K562 (cell line): ENCODE measurements at regions not wholly inside any gene's neighbourhood (a gene's known extent, or its start where the extent isn't known, plus 50 kb on each side); places are given as distances from the start of the nearest gene placed in this dataset.

Experiments
- ATAC-seq: fragments of 200-7000 bp; cut with Tn5 transposase; 3 replicates; pipeline ENCODE4 v1.9.1; 2020; ENCODE audit warnings: moderate library complexity
- BruUV-seq: library from RNA; stranded (reverse); fragments of 400-500 nt; replicated peaks from 2 replicates; lab custom pipeline; 2021; lab: Mats Ljungman, UMichigan
- CTCF ChIA-PET: fragments of 300-600 bp; formaldehyde crosslinking; extraction: SDS; loops from one replicate; lab custom pipeline; 2021; ENCODE audit warnings: low intra/inter-chr PET ratio; lab: Yijun Ruan, JAX
- POLR2A ChIA-PET: fragments of 300-600, 350-650 bp; sonication (Branson Sonifier 250); formaldehyde crosslinking; extraction: SDS; loops from one replicate; lab custom pipeline; 2021; ENCODE audit warnings: antibody characterized with exemption, inconsistent platforms; lab: Yijun Ruan, JAX
- DNase-seq, 4 experiments: peaks; one replicate each; pipeline versions ENCODE4 v3.0.0 to v3.0.0-alpha.2; 2011 to 2018; ENCODE audit warnings: low spot score in 3 of 4, mixed read lengths in 3 of 4; ENCODE audit errors: extremely low read depth in 1 of 4
- FAIRE-seq: peaks from 2 replicates; lab custom pipeline; 2011; peaks lifted over from hg19 to GRCh38; lab: Jason Lieb, UNC
- H2AFZ ChIP-seq: 2 replicates; pipeline ENCODE4 v1.6.0; 2011; ENCODE audit warnings: low read depth, low read length, control low read depth, inconsistent platforms
- H3K27ac ChIP-seq: fragments of 200-600 bp; 3 replicates; pipeline ENCODE4 v1.8.0; 2011; ENCODE audit warnings: low read depth, mild to moderate bottlenecking, control low read depth, inconsistent platforms, low read length, moderate library complexity, mixed read lengths; ENCODE audit errors: extremely low read depth
- H3K27me3 ChIP-seq, 2 experiments: fragments of 300-600 bp in 1 of 2; 2 replicates in 1 of 2; 3 replicates in 1 of 2; pipeline versions ENCODE4 v1.6.0 to v1.8.0; 2011; ENCODE audit warnings: inconsistent platforms in 2 of 2, low read length in 2 of 2, mild to moderate bottlenecking in 1 of 2, mixed read lengths in 1 of 2, moderate library complexity in 1 of 2; ENCODE audit not compliant: control insufficient read depth in 2 of 2, insufficient read depth in 2 of 2
- H3K36me3 ChIP-seq: fragments of 300-600 bp; 3 replicates; pipeline ENCODE4 v1.8.0; 2011; ENCODE audit warnings: mild to moderate bottlenecking, low read length, inconsistent platforms; ENCODE audit not compliant: control insufficient read depth, insufficient read depth
- H3K4me1 ChIP-seq, 2 experiments: fragments of 200-600 bp in 1 of 2; replicated peaks in 1 of 2; 2 replicates in 1 of 2; 3 replicates in 1 of 2; pipeline versions ENCODE4 v1.5.1 to v1.8.0; 2011; ENCODE audit warnings: inconsistent platforms in 2 of 2, low read length in 2 of 2, mild to moderate bottlenecking in 1 of 2, mixed read lengths in 1 of 2, moderate library complexity in 1 of 2; ENCODE audit not compliant: control insufficient read depth in 2 of 2, insufficient read depth in 2 of 2
- H3K4me2 ChIP-seq: 2 replicates; pipeline ENCODE4 v1.6.1; 2011; ENCODE audit warnings: low read length, control low read depth, inconsistent platforms, mixed read lengths; ENCODE audit not compliant: insufficient read depth
- H3K4me3 ChIP-seq: fragments of 200-600 bp; sonication (generic), shearing (Covaris generic); 2 replicates; pipeline ENCODE4 v1.5.1; 2016; ENCODE audit warnings: control low read depth, inconsistent platforms
- H3K79me2 ChIP-seq: fragments of 200-600 bp; 3 replicates; pipeline ENCODE4 v1.8.0; 2011; ENCODE audit warnings: low read length, inconsistent platforms; ENCODE audit not compliant: control insufficient read depth, insufficient read depth
- H3K9ac ChIP-seq, 2 experiments: 2 replicates each; pipeline versions ENCODE4 v1.6.0 to v1.6.1; 2011; ENCODE audit warnings: low read depth in 2 of 2, low read length in 2 of 2, control low read depth in 1 of 2, inconsistent platforms in 1 of 2, mild to moderate bottlenecking in 1 of 2, mixed read lengths in 1 of 2; ENCODE audit not compliant: insufficient read depth in 1 of 2
- H3K9me1 ChIP-seq: one replicate; pipeline ENCODE4 v1.6.0; 2011; ENCODE audit warnings: inconsistent platforms, mild to moderate bottlenecking, low read length, moderate library complexity; ENCODE audit not compliant: control insufficient read depth, insufficient read depth
- H3K9me3 ChIP-seq: replicated peaks from 2 replicates; pipeline ENCODE4 v1.5.1; 2011; ENCODE audit warnings: low read depth, low read length, inconsistent platforms; ENCODE audit not compliant: control insufficient read depth, insufficient read depth
- H4K20me1 ChIP-seq: replicated peaks from 2 replicates; pipeline ENCODE4 v1.6.1; 2011; ENCODE audit warnings: low read length, inconsistent platforms, mixed read lengths; ENCODE audit not compliant: control insufficient read depth, insufficient read depth
- C11orf30 ChIP-seq: fragments of 450-650 bp; IDR thresholded peaks from 2 replicates; pipeline ENCODE4 v1.6.1; 2016; ENCODE audit warnings: low read depth, mild to moderate bottlenecking
- CSDE1 ChIP-seq, 2 experiments: fragments of 450-650 bp; IDR thresholded peaks; 2 replicates each; pipeline ENCODE4 v1.6.1; 2016; ENCODE audit warnings: mild to moderate bottlenecking in 1 of 2
- HEY1 ChIP-seq: fragments of 250-450 bp; sonication (Bioruptor Pico); IDR thresholded peaks from 2 replicates; pipeline ENCODE4 v1.5.0; 2020; ENCODE audit warnings: mild to moderate bottlenecking, moderate library complexity, borderline replicate concordance
- JUND ChIP-seq, 2 experiments: IDR thresholded peaks; 2 replicates in 1 of 2; 3 replicates in 1 of 2; pipeline ENCODE4 v1.6.1; 2011; ENCODE audit warnings: borderline replicate concordance in 2 of 2, low read depth in 2 of 2, low read length in 2 of 2, improper control_type of control experiment in 1 of 2, missing biosample characterization in 1 of 2, missing genetic modification characterization in 1 of 2, missing genetic modification reagents in 1 of 2
- KLF13 ChIP-seq: fragments of 450-650 bp; IDR thresholded peaks from 2 replicates; pipeline ENCODE4 v1.6.1; 2016; ENCODE audit warnings: missing genetic modification characterization, low read depth, mild to moderate bottlenecking, missing compliant biosample characterization, moderate library complexity, borderline replicate concordance
- L3MBTL2 ChIP-seq: fragments of 450-650 bp; IDR thresholded peaks from 2 replicates; pipeline ENCODE4 v1.6.1; 2016; ENCODE audit warnings: mild to moderate bottlenecking, moderate library complexity
- PTTG1 ChIP-seq: fragments of 450-650 bp; IDR thresholded peaks from 2 replicates; pipeline ENCODE4 v1.6.1; 2016; ENCODE audit warnings: low read depth, mild to moderate bottlenecking, missing genetic modification characterization, missing compliant biosample characterization
- RBM25 ChIP-seq: fragments of 200-400 bp; formaldehyde crosslinking; IDR thresholded peaks from 2 replicates; pipeline ENCODE4 v1.6.1; 2018; ENCODE audit warnings: low read length, low read depth, moderate library complexity; ENCODE audit not compliant: severe bottlenecking
- RBM39 ChIP-seq: fragments of 200-400 bp; formaldehyde crosslinking; optimal IDR thresholded peaks from 2 replicates; pipeline ENCODE3; 2018; ENCODE audit warnings: low read depth, low read length
- RFX5 ChIP-seq: IDR thresholded peaks from 2 replicates; pipeline ENCODE4 v1.6.1; 2011; ENCODE audit warnings: low read depth, mild to moderate bottlenecking, improper control_type of control experiment, low read length
- THRA ChIP-seq: fragments of 450-650 bp; IDR thresholded peaks from 2 replicates; pipeline ENCODE4 v1.6.1; 2017; ENCODE audit warnings: mild to moderate bottlenecking, moderate library complexity
- ZBTB49 ChIP-seq: sonication (generic); formaldehyde crosslinking; IDR thresholded peaks from 2 replicates; pipeline ENCODE4 v1.8.0; 2022; ENCODE audit warnings: missing genetic modification reagents, mild to moderate bottlenecking, borderline replicate concordance
- ZNF316 ChIP-seq: fragments of 450-650 bp; IDR thresholded peaks from 2 replicates; pipeline ENCODE4 v1.6.1; 2016
- ZNF354B ChIP-seq: fragments of 250-450 bp; sonication (Bioruptor Pico); IDR thresholded peaks from 2 replicates; pipeline ENCODE4 v1.4.0; 2020
- WGBS: fragments of 100-300 bp; shearing (Covaris generic); methylation state at CpG from one replicate; pipeline ENCODE4 v1.1.6; 2016; ENCODE audit warnings: low coverage, mixed read lengths; ENCODE audit not compliant: insufficient coverage; ENCODE audit errors: missing lambda C conversion rate; 5-methylcytosine and 5-hydroxymethylcytosine counted together
- in situ Hi-C: fragments of 300-500 bp; cut with MboI; formaldehyde crosslinking; loops from 4 replicates; pipeline ENCODE4 v1.15.0; 2018; ENCODE audit warnings: inconsistent platforms, mixed read lengths
- intact Hi-C: fragments of 100-400 bp; cut with micrococcal nuclease; formaldehyde crosslinking; loops from 2 replicates; pipeline ENCODE4 v1.14.2; 2022

GRCh38 chr19:5220361-5220760 lies 120.3 kb downstream of the PTPRS start:
- intact Hi-C loops (no loop called here), in situ Hi-C loops (no loop called here)
- WGBS, result 36% methylated on average over 5 of the region's 5 CpGs
- H3K4me2 ChIP-seq, result no peak overlapping the region
- no peaks in the 10 kb centered on the region for H4K20me1 ChIP-seq
- FAIRE-seq, result no peak
- no peaks in the 10 kb centered on the region for H3K9me3 ChIP-seq
- ChIA-PET POLR2A (interaction anchor here (0.6 to 0.9 kb wide), 2 partner anchors 12 to 62 kb away, joined by 3 to 4 read pairs; no protein-coding TSS in a partner anchor), CTCF (no interaction called here)
- H3K79me2 ChIP-seq, result no peaks in the 10 kb centered on the region
- H3K9me1 ChIP-seq, result no peaks in the 10 kb centered on the region
- no peak; the same call in 2 of the 3 replicates for ATAC-seq
- no peak overlapping the region for H3K9ac ChIP-seq
- no peak overlapping the region for H3K27ac ChIP-seq
- no peak overlapping the region for H3K4me3 ChIP-seq
- H3K4me1 ChIP-seq, result peaks cover 0 to 5% of the 10 kb centered on the region in 2 experiments; a peak in 3 of 5 replicates
- H2AFZ ChIP-seq, result no peak overlapping the region
- peaks cover 24% of the 10 kb centered on the region; the same call in 2 of the 3 replicates for H3K36me3 ChIP-seq
- H3K27me3 ChIP-seq, result no peaks in the 10 kb centered on the region
- no peak for DNase-seq
- BruUV-seq, result no TSS peak
- TF ChIP-seq KLF13 (tag), result no peak
- no peak for TF ChIP-seq L3MBTL2
- no peak for TF ChIP-seq RBM39
- no peak for TF ChIP-seq PTTG1 (tag)
- TF ChIP-seq ZNF316, result peak; percentile 53
- TF ChIP-seq THRA, result no peak
- TF ChIP-seq RFX5, result no peak
- no peak for TF ChIP-seq RBM25
- TF ChIP-seq HEY1 (CRISPR knock-in tag), result no peak
- no peak for TF ChIP-seq ZNF354B
- no peak for TF ChIP-seq JUND (IDR thresholded peaks at IDR 0.05; ENCODE audit: borderline replicate concordance, low read depth, low read length)
- no peak for TF ChIP-seq JUND (tag; IDR thresholded peaks at IDR 0.05; ENCODE audit: borderline replicate concordance, low read depth, low read length)
- no peak for TF ChIP-seq ZBTB49 (CRISPR knock-in tag)
- TF ChIP-seq C11orf30, result peak; percentile 32; the same call in 1 of the 2 replicates
- no peak for TF ChIP-seq CSDE1 (IDR thresholded peaks at IDR 0.05)
